Endothelial cell of umbilical vein (primary cell): ENCODE measurements at regions not wholly inside any gene's neighbourhood (a gene's known extent, or its start where the extent isn't known, plus 50 kb on each side); places are given as distances from the start of the nearest gene placed in this dataset.

Source experiments
- BruUV-seq: library from RNA; stranded (reverse); fragments of 400-500 nt; replicated peaks from 2 replicates; lab custom pipeline; 2021; lab: Mats Ljungman, UMichigan
- CTCF ChIA-PET: fragments of 300-600, 350-600 bp; sonication (Branson Sonifier 250); formaldehyde crosslinking; loops from one replicate; lab custom pipeline; 2021; ENCODE audit warnings: antibody characterized with exemption, inconsistent platforms; lab: Charles Lee
- POLR2A ChIA-PET: fragments of 300-600, 350-600 bp; sonication (Branson Sonifier 250); formaldehyde crosslinking; loops from one replicate; lab custom pipeline; 2021; ENCODE audit warnings: antibody characterized with exemption, inconsistent platforms; lab: Charles Lee
- DNase-seq: peaks from one replicate; pipeline ENCODE4 v3.0.0-alpha.2; 2011; ENCODE audit warnings: low read depth, low spot score
- FAIRE-seq: peaks from 2 replicates; lab custom pipeline; 2011; peaks lifted over from hg19 to GRCh38; lab: Jason Lieb, UNC
- H2AFZ ChIP-seq: 2 replicates; pipeline ENCODE4 v1.6.0; 2012; ENCODE audit warnings: low read depth, low read length, control low read depth, inconsistent platforms
- H3K27ac ChIP-seq: 2 replicates; pipeline ENCODE4 v1.5.1; 2011; ENCODE audit warnings: low read depth, mild to moderate bottlenecking, control low read depth, low read length, moderate library complexity; ENCODE audit not compliant: insufficient read depth
- H3K27me3 ChIP-seq, 2 experiments: 2 replicates each; pipeline versions ENCODE4 v1.6.0 to v1.6.1; 2011; ENCODE audit warnings: low read length in 2 of 2, mixed read lengths in 1 of 2; ENCODE audit not compliant: control insufficient read depth in 2 of 2, insufficient read depth in 2 of 2
- H3K36me3 ChIP-seq, 2 experiments: 2 replicates in 1 of 2; 3 replicates in 1 of 2; pipeline ENCODE4 v1.5.1; 2011; ENCODE audit warnings: low read length in 2 of 2, mild to moderate bottlenecking in 1 of 2, moderate library complexity in 1 of 2; ENCODE audit not compliant: control insufficient read depth in 2 of 2, insufficient read depth in 2 of 2; ENCODE audit errors: extremely low read depth in 1 of 2
- H3K4me1 ChIP-seq: 3 replicates; pipeline ENCODE4 v1.5.1; 2011; ENCODE audit warnings: mild to moderate bottlenecking, low read length; ENCODE audit not compliant: control insufficient read depth, insufficient read depth; ENCODE audit errors: extremely low read depth
- H3K4me2 ChIP-seq: 2 replicates; pipeline ENCODE4 v1.6.1; 2011; ENCODE audit warnings: low read length, control low read depth, mixed read lengths; ENCODE audit not compliant: insufficient read depth
- H3K4me3 ChIP-seq, 3 experiments: fragments of 200-600 bp in 1 of 3; sonication (generic), shearing (Covaris generic) in 1 of 3; replicated peaks in 1 of 3; 2 replicates each; pipeline ENCODE4 v1.5.1; 2011 to 2016; ENCODE audit warnings: control low read depth in 3 of 3, low read length in 3 of 3, mild to moderate bottlenecking in 2 of 3, inconsistent platforms in 1 of 3, low read depth in 1 of 3, moderate library complexity in 1 of 3; ENCODE audit not compliant: insufficient read depth in 1 of 3
- H3K79me2 ChIP-seq: 2 replicates; pipeline ENCODE4 v1.6.0; 2012; ENCODE audit warnings: low read length, inconsistent platforms; ENCODE audit not compliant: control insufficient read depth, insufficient read depth
- H3K9ac ChIP-seq: replicated peaks from 2 replicates; pipeline ENCODE3; 2011; ENCODE audit warnings: low read length, control low read depth; ENCODE audit not compliant: insufficient read depth; ENCODE audit errors: extremely low read depth
- H3K9me1 ChIP-seq: replicated peaks from 3 replicates; pipeline ENCODE4 v1.6.0; 2011; ENCODE audit warnings: mild to moderate bottlenecking, low read length; ENCODE audit not compliant: control insufficient read depth, insufficient read depth; ENCODE audit errors: extremely low read depth
- H3K9me3 ChIP-seq: replicated peaks from 2 replicates; pipeline ENCODE4 v1.5.1; 2012; ENCODE audit warnings: low read length, inconsistent platforms; ENCODE audit not compliant: control insufficient read depth, insufficient read depth
- H4K20me1 ChIP-seq: replicated peaks from 2 replicates; pipeline ENCODE3; 2011; ENCODE audit warnings: mild to moderate bottlenecking, low read length; ENCODE audit not compliant: control insufficient read depth, insufficient read depth; ENCODE audit errors: extremely low read depth
- FOS ChIP-seq: IDR thresholded peaks from 2 replicates; pipeline ENCODE4 v1.6.1; 2011; ENCODE audit warnings: mild to moderate bottlenecking, low read length, moderate library complexity, borderline replicate concordance; ENCODE audit not compliant: insufficient read depth
- JUN ChIP-seq: IDR thresholded peaks from 2 replicates; pipeline ENCODE4 v1.6.1; 2011; ENCODE audit warnings: borderline replicate concordance, low read depth; ENCODE audit not compliant: insufficient read length, insufficient read depth
- MYC ChIP-seq: IDR thresholded peaks from one replicate; pipeline ENCODE4 v1.6.1; 2011; ENCODE audit warnings: mild to moderate bottlenecking, low read depth, low read length
- POLR2AphosphoS5 ChIP-seq: IDR thresholded peaks from 2 replicates; pipeline ENCODE4 v1.6.1; 2012; ENCODE audit warnings: low read depth, mild to moderate bottlenecking, control low read depth, low read length, moderate library complexity; ENCODE audit not compliant: insufficient read depth
- dilution Hi-C: fragments of 300-500 bp; cut with MboI; formaldehyde crosslinking; loops from one replicate; pipeline ENCODE4 v1.15.0; 2019; ENCODE audit warnings: low sequenced_read_pairs; ENCODE audit not compliant: extremely low pct_ligation_motif_present
- intact Hi-C: fragments of 100-400 bp; cut with micrococcal nuclease; formaldehyde crosslinking; loops from one replicate; pipeline ENCODE4 v1.10.0; 2022
- TF ChIP-seq, protein P1 (sequence below): IDR thresholded peaks from 2 replicates; pipeline ENCODE4 v1.6.1; 2011; ENCODE audit not compliant: insufficient read depth, insufficient read length

DNA sequence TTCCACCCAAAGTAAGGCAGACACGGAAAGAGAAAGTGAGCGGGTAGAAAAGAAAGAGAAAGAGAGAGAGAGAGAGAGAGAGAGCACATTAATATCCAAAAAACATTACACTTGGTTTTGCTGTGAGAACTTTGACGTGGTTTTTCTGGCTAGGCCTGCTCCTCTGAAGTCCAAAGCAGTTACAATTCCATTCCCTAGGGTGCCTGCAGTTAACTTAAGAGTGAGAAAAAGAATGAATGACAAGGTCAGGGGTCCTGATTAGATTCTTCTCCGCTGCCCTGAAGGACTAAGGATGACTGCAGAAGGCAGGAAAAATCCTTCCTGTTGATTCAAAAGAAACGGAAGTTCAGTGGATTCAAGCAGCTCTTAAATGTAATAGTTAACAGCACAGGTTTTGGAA is 589.8 kb downstream of the PRELID2 start:
- Histone ChIP-seq H3K27me3 (no peaks in the 10 kb centered on the region), H3K9me1 (no peaks in the 10 kb centered on the region), H3K4me2 (peak overlapping the region; percentile 72), H3K4me3 (peak overlapping the region in 1 of 3 experiments; percentile 16), H3K4me1 (peaks cover 28% of the 10 kb centered on the region), H3K27ac (peak overlapping the region; percentile 91), H3K9ac (peak overlapping the region; percentile 79), H3K9me3 (no peaks in the 10 kb centered on the region), H4K20me1 (no peaks in the 10 kb centered on the region), H3K79me2 (no peaks in the 10 kb centered on the region), H2AFZ (peak overlapping the region; percentile 45), H3K36me3 (no peaks in the 10 kb centered on the region)
- ChIA-PET CTCF (interaction anchor here (1.0 to 1.2 kb wide), 4 partner anchors 9 to 580 kb away, joined by 3 to 4 read pairs (median 3); no protein-coding TSS in a partner anchor), POLR2A (no interaction called here)
- TF ChIP-seq, protein P1, sequence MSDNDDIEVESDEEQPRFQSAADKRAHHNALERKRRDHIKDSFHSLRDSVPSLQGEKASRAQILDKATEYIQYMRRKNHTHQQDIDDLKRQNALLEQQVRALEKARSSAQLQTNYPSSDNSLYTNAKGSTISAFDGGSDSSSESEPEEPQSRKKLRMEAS = no peak
- peak; percentile 47 for TF ChIP-seq POLR2AphosphoS5
- DNase-seq (peak; percentile 57), FAIRE-seq (peak; percentile 77)
- BruUV-seq = TSS peak; percentile 86
- dilution Hi-C loops = no loop called here
- intact Hi-C loops = loop anchor here (1.0 kb wide), 1 partner anchor 286 kb away; no protein-coding TSS in a partner anchor

DNA sequence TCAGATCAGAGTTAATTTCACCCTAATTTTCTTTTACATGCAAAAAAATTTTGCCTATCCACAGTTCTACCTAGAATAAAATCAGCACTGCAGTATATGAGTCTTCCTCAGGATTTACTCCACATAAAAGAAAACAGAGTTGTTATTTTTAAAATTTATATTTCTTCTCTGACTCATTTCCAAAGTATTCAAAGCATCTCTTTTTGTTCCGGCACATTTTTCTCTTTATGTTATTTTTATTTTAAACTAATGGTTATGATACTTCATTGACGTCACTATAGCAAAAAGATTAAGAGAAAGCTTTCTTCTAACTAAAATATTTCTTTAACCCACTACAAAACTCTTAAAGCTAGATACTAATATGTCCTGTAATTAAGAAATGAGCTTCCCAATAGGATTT is 590.4 kb downstream of the PRELID2 start:
- Histone ChIP-seq H3K27ac (peak overlapping the region; percentile 91), H3K4me3 (peak overlapping the region in 1 of 3 experiments; percentile 16), H3K9ac (peak overlapping the region; percentile 79), H3K4me1 (peaks cover 28% of the 10 kb centered on the region), H3K9me1 (no peaks in the 10 kb centered on the region), H3K9me3 (no peaks in the 10 kb centered on the region), H3K79me2 (no peaks in the 10 kb centered on the region), H3K4me2 (peak overlapping the region; percentile 72), H4K20me1 (no peaks in the 10 kb centered on the region), H2AFZ (no peak overlapping the region), H3K27me3 (no peaks in the 10 kb centered on the region), H3K36me3 (no peaks in the 10 kb centered on the region)
- peak; percentile 68 for TF ChIP-seq JUN
- no peak for TF ChIP-seq MYC
- TF ChIP-seq FOS = peak; percentile 69
- dilution Hi-C loops (no loop called here), intact Hi-C loops (loop anchor here (1.0 to 5.0 kb wide), 3 partner anchors 118 to 583 kb away; no protein-coding TSS in a partner anchor)
- CTCF ChIA-PET = interaction anchor here (1.0 to 1.2 kb wide), 4 partner anchors 9 to 581 kb away, joined by 3 to 4 read pairs (median 3); no protein-coding TSS in a partner anchor
- BruUV-seq = no TSS peak
- FAIRE-seq (peak; percentile 77), DNase-seq (peak; percentile 62)
- POLR2A ChIA-PET = no interaction called here
